AG08395 (cell line): ENCODE measurements at regions not wholly inside any gene's neighbourhood (a gene's known extent, or its start where the extent isn't known, plus 50 kb on each side); places are given as distances from the start of the nearest gene placed in this dataset.
"Not testable (repeated sequence)": the region's sequence is repeated elsewhere in the genome, so short reads cannot be mapped to it uniquely, and the experiment has no call there.

Source experiments
- DNase-seq: peaks from one replicate; pipeline ENCODE4 v3.0.0; 2012; ENCODE audit warnings: mixed read lengths, low spot score

DNA sequence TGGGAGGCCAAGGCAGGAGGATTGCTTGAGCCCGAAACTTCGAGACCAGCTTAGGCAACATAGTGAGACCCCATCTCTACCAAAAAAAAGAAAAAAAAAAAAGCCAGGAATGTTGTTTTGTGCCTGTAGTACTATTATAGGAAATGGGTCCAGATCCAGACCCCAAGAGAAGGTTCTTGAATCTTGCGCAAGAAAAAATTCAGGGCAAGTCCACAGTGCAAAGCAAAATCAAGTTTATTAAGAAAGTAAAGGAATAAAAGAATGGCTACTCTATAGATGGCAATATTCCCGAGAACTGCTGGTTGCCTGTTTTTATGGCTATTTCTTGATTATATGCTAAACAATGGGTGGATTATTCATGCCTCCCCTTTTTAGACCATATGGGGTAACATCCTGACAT, 51.2 kb upstream of the RDX start:
- DNase-seq, result no peak

DNA sequence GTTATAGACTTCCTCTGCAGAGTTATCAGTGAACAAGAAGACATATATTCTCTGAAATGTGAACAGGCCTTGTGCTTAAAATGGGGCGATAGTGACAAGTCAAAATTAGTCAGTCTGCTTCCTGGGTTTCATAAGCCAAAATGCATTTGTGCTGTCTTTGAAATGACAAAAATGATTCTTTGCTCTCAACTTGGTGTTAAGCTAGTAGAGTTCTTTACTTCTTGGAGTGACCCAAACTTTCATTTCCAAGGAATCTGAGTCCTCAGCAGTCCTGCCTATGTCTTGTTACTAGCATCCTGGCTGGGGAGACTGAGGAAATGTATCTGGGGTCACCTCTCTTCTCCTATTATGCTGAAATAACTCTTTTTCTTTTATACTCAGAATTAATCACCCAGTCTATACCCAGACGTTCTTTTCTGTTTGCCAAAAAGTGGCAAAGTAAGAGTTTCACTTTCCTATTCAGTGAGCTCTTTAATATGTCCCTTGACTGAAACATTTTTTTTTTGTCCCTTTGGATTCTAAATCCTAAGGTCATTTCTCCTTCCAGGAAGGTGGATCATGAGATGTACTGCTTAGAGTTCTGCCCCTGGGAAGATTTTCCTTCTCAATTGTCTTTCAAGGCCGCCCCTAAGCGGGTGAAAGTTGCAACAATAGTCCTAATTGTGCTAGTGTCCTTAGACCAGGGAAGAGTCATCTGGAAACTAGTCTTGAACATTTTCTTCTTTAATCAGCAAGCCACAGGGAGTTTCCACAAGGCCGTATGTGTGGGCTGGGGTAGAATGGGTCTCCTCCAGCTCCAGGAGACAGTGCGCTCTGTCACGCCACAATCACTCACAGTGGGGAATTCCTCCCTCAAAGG, 53.0 kb upstream of the RDX start:
- DNase-seq, result peak; percentile 11

DNA sequence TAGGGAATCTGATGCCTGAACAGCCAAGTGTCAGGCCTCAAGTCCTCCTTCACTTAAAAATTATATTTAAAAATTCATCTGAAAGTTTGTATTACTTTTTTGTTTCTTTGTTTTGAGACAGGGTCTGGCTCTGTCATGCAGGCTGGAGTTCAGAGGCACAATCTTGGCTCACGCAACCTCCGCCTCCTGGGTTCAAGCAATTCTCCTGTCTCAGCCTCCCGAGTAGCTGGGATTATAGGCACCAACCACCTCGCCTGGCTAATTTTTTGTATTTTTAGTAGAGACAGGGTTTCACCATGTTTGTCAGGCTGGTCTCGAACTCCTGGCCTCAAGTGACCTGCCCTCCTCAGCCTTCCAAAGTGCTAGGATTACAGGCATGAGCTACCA, 53.6 kb upstream of the RDX start:
- DNase-seq, result not testable (repeated sequence)

DNA sequence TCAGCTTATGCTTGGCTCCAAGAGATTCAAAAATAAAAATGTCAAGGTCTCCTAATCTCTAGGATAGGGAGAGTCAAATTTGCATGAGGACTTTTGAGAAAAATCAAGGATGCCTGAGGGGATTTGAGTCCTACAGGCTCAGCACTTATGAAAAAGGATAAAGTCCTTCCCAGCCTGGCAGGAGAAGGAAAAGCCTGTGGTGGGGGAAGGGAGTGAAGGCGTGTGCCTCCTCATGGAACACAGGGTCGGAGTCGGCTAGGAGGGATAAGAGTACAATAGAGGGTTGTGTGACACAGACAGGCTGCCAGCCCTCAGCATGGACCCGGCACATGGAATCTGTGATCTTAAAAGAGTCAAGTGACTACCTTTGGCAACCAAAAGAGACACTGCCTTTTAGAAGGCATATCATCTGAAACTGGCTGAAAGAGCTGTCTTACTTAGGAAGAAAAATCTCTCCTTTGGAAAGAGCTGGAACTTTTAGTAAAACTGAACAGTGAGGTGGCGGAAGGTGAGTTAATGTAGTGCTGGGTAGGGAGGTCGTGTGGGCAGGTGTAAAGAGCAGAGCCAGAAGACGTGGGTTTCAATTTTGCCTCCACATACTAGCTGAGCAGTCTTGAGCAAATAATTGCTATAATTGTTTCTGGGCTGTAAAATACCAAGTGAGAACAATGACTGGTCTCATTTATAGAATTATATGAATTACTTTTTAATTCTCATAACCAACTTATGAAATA, 58.8 kb upstream of the RDX start:
- no peak for DNase-seq

DNA sequence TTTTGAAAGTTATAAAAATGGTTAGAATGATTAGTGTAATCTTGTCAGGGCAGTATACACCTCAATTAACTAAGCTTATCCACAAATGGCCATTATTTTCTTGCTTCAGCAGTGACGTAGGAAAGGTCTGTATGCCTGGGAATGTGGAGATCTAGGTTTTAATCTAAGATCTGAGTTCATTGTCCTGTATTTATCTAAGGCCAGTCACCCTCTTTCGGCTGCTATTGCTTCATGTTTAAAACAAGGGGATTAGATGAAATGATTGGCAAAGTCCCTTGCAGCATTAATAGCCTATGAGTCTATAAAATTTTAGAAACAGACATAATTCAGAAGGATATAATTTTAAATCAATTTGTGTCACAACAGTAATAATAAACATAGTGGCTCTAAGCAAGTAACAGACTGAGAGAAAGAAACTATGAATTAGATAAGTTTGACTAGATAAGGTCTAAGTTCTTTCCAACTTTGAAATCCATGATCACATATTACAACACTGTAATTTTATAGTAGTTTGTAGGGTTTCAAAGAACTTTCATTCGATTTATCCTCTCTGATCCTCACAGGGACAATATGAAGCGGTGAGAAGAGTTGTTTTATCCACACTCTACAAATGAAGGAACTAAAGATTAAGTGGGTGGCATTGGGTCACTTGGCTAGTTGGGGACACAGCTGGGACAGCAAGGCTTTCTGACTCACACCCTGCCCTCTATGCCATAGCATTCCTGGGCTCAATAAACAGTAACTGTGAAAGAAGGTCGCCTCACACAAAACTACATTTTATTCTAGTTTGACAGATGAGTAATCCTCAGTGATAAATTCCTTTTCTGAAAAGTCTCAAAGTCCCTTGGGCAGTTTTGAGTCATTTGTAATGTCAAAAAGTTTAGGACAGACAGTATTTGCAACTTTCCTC, 60.6 kb upstream of the RDX start:
- DNase-seq, result peak; percentile 49

DNA sequence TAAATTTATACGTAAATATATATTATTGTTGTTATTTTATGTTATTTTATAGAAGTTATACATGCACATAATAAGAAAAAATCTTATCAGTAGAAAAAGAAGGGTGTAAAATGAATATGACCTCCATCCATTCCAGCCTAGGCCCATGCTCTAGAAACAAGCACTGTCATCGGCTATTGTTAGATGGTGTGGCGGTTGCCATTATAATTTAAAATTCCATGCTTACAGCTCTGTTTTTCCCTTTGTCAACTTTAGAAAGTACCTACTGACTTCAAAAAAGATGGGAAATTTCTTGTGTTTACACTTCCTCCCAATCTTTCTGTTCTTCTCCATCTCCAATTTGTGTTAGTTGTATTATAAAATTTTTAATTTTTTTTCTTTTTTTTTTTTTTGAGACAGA, 61.9 kb upstream of the RDX start:
- DNase-seq, result no peak

DNA sequence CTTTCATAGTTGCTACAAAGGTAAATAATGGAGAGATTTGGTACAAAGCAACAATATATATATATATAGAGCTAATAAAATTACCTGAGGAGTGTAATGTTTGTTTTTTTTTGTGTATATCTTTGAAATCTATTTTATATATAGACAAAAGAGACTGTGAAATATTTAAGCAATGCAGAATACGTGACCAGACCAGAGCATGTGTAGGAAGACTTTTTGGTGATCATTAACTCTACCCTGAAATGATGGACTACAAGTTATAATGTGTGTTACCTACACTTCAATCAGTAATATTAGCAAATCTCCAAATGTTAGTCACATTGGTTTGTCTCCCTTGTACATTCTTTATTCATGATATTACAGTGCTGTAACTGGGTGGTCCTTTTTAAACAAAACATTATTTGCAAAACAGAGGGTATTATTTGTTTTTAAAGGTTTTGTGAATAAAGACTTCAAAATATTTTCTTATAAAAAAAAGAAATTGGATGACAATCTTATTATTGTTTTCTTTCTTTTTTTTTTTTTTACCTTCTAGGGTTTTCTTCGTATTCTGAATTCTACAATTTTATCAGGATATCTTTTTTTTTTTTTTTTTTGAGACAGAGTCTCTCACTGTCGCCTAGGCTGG, 64.5 kb upstream of the RDX start:
- DNase-seq, result not testable (repeated sequence)

DNA sequence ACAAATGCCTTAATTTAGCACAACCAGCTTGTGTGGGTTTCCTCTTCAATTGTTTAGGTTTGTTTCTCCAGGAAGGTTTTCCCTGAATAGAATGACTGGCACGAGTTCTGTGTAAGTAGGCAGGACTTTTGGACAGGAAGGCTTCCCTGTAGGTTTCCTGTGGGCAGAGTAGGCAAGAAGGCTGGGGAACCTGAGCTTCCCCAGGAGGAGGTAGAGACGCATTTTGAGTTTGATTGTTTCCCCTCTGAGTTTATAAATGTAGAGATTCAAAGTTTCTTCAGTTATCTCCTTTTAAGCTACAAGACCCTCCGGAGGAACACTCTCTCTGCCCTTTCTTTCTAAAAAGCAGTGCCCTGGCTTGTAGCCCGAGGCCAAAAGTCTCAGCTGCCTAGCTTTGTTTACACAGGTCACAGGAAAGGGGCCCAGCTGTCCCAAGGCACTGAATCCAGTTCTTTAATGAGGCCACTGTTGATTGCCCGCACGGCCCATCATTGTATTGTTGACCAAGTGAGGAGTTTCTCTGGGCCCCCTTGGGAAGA, 66.6 kb upstream of the RDX start:
- DNase-seq, result no peak

DNA sequence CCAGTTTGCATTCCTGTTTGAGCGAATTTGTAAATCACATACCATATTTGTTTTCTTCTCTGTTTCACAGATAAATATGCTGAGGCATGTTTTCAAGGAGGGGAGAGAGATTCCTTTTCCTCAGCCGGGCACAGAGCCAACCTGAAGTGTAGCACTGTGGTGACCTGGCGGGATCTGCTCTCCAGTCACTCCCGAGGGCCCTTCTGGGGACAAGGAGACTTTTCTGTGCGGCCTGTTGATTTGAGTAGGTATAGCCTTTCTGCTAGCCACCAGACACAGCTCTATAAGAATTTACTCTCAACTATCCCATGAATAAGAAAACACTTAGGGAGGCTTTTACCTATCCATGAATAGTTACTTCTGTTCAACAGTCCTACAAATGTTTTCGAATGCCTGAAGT, 63.5 kb upstream of the FDX1 start:
- no peak for DNase-seq

DNA sequence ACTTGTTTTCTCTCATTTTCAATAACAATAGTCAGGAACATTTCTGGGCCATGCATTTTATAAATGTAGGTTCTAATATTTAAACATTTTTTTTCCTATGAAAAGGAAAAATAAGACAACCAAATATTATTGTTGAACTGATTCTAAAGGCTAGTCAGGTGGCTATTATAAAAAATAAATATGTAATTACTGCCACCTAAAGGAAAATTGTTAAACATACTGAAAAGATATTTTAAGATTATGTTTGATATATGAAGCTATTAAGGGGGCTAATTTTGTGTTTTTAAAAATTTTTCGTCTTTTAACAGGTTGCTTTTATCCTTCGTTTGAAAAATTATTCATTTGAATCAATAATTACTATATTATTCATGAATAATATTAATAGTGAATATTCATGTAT, 62.2 kb upstream of the FDX1 start:
- DNase-seq, result no peak

DNA sequence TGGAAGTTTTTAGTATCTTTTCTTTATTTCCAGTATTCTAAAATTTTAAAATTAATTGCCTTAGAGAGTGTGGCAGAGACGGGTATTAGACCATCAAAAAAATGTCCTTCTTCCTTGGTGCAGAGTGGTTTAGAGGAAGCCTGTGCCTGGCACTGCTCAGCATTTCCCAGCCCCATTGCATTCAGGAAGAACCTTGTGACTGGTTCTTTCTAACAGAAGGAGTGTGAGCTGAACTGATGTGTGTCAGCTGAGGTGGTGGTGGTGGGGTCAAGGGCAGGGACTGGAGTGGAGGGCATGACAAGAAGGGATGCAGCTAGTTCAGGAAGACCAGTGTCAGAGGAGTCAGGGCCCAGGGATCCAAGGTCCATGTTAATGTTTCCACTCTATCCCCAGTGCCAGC, 58.7 kb upstream of the FDX1 start:
- no peak for DNase-seq

DNA sequence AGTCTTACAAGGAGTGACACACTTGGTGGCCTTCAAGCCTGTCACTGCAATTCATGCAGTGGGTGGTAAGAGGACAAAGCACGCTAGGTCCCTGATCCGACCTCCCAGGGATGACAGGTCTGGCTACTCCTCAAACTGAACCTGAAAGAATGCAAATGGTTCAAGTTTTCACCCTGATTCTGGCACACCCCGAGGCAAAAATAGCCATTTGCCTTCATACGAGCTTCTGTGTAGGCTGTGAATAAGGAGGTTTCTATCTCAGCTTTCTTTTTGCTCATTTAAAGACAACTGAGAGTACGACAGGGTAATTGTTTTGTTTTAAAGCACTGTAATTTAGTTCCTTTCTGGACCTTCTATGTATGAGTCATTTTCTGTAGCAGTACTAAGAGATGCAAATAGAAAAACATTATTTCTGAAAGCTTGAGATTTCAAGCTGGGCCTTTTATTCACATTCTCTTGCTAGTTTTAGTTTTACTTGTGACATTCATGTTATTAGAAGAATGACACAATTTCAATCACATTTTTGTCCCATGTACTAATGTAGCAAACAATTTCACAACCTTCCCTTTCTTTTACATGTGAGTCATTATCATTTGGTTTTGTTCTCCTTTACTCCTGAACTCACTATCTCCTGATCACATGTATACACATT, 56.6 kb upstream of the FDX1 start:
- DNase-seq, result peak; percentile 38

DNA sequence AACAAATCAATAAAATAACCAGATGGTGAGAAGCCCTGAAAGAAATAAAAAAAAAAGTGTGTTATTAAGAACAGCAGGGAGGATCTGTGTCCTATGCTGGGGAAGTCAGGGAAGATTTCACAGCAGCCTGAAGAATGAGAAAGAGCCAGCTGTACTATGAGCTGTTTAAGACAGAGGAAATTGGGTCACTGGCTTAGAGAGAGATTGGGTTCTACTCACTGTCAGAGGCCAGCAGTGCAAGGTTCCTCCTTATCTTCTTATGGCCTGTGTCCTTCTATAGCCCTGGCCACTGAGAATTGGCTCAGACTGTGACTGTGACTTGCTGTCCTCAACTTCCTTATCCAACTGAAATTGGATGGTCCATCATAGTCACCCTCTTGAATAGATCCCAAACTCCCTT, 54.8 kb upstream of the FDX1 start:
- no peak for DNase-seq

DNA sequence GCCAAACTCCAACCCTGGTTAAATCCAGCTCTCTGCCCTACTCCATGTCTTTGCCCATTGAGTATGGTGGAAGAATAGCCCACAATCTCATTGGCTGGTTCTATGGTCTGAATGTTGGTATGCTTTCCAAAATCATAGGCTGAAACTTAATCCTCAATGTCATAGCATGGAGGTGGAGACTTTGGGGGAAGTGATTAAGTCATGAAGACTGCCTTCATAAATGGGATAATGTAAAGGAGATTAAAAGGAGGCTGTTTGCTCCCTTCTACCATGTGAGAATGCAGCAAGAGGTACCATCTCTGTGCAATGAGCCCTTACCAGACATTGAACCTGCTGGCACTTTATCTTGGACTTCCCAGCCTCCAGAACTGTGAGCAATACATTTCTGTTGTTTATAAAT, 54.4 kb upstream of the FDX1 start:
- no peak for DNase-seq

DNA sequence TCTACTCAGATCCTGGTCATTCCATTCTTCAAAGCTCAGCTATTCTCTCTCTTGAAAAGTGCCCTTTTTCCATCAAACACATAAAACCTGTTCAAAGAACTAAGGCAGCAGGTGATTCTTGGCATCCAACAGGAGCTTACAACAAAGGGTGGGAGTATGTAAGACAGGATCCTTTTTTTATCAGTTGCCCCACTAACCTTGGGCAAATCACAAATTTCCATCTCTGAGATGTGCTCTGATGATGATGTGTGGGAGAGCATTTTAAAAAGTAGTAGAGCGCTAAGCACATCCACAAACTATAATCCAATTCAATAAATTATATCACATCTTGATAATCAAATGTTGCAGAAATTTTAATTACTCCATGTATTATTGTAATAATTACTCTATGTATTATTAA, 53.7 kb upstream of the FDX1 start:
- DNase-seq, result no peak

DNA sequence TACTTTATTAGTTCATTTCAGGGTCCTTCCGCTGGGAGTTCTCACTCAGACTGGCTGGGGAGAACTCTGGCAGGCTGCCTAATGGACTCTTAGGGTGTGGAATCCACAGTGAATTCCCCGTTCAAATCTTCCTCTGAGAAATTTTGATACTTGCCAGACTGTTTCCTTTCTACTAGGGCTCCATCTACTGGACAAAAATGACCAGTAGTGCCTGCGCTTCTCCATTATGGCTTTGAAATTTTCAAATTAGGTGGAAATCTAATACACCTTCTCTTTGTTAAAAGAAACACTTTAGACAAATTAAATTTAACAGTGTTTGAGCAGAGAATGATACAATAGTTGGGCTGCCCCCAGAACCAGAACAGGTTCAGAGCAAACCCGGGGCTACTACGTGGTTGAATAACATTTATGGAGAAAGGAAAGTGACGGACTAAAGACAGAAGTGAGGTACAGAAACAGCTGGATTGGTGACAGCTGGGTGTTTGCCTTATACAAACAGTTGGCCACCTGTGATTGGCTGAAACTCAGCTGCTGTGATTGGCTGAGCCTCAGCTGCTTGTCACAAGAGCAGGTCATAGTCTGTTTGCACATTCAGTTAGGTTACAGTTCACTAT, 52.9 kb upstream of the FDX1 start:
- peak; percentile 77 for DNase-seq

DNA sequence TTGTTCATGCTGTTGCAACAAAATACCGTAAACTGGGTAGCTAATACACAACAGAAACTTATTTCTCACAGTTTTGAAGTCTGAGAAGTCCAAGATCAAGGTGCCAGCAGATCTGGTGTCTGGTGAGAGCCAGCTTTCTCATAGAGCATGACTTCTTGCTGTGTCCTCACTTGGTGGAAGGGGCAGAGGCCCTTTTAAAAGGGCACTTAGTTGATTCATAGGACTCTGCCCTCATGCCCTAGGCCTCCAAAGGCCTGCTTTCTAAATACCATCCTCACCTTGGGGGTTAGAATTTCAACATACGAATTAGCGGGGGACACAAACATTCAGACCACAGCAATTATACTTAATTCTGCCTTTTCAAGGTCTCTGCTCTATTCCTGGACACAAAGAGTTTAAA, 52.3 kb upstream of the FDX1 start:
- no peak for DNase-seq

DNA sequence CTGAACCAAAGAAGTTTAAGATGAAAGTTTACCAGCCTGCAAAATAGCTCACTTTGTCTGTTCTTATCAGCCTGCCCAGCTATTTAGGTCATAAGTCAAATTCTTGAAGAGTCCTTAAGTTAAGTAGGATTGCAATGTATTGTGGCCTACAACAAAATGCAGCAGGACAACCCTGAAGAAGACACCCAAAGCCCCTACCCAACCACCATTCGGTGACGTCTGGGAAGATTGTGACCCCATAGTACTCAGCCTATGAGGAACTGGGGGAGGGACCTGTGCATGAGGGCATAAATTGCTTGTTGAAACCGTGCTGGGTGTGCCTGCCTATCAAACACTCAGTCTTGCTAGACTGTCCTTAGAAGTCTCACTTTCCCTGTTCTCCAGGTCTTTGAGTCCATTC, 50.5 kb upstream of the FDX1 start:
- DNase-seq, result no peak

DNA sequence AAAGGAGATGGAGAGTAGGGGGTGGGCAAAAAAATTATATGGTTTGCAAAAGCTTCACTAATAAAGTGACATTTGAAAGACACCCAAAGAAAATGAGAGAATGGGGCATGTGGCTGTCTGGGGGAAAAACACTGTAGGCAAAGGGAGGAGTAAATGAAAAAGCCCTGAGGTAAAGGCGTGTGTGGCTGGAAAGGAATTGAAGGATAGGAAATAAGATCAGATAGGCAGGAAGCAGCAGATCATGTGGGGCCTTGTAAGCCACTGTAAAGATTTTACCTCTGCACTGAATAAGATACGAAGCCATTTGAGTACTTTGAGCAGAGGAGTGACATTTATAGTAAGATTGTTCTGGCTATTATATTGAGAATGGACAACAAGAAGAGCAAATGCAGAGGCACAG, 49.8 kb upstream of the FDX1 start:
- no peak for DNase-seq
